GM21619 (cell line): ENCODE measurements at regions not wholly inside any gene's neighbourhood (a gene's known extent, or its start where the extent isn't known, plus 50 kb on each side); places are given as distances from the start of the nearest gene placed in this dataset.

Source experiments
- ATAC-seq: cut with Tn5 transposase; IDR thresholded peaks from one replicate; pipeline ENCODE4 v1.9.1; 2021; ENCODE audit not compliant: unreplicated experiment

GRCh38 chr1:25061261-25061995, 131.4 kb upstream of the RUNX3 start:
- no peak for ATAC-seq

- ATAC-seq: no peak
These were observed 127.1 kb upstream of the RUNX3 start for GRCh38 chr1:25057188-25057587.

GRCh38 chr1:25056536-25056935, 126.5 kb upstream of the RUNX3 start:
- no peak for ATAC-seq

GRCh38 chr1:25055961-25056360, 125.9 kb upstream of the RUNX3 start:
- ATAC-seq: no peak

DNA sequence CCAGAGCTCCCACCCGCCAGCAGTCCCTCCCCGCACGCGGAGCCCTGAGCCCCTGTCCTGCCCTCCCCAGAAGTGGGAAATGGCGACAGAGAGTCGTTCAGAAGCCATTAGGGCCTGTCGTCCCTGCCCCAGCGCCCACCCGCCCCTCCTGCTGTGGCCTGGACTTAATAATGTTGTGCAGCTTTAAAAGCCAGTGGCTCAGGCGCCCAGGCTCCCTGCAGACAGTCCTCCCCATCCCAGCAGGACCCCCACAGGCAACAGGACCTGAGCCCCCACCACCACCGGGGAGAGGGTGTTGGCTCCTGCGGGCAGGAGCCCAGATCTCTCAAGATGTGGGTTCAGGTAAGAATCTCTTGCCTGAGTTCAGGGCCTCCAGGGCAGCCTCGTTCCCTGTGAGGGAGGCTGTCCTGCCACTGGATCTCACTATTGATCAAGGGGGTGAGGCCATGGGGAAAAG, 125.3 kb upstream of the RUNX3 start:
- no peak for ATAC-seq

DNA sequence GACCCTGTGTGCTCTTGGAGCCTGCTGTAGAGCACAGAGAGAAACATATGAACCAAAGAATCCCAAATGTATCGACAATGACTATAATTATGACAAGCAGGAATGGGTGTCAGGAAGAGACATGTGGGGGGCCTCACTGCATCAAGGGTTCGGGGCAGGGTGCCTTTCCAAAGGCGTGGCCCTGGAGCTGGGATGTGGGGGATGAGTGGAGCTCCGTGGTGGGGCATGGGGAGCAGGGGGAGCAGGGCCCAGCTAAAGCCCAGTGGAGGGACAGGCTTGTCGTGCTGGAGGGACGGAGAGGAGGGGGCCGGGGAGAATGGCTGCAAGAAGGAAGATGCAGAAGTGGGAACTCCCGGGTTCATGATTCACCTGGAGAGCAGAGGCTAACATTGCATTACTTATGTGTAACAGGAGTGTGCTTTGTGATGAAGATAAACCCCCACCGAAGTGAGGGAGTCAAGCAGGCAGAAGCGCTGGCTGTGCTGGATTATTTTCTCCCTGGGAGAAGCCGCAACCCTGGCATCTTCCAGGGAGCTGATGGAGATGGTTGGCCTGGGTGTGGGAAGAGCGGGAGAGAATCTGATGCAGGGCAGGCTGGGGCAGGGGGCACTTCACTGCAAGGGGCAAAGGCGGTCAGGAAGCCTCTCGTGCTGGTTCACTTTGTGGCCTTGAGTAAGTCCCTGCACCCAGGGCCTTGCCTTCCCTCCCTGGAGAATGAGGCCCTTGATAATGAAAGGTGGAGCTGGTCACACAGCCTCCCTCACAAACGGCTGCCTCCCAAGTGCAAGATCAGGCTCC, 124.6 kb upstream of the RUNX3 start:
- no peak for ATAC-seq

- ATAC-seq: no peak
These were observed 123.6 kb upstream of the RUNX3 start for GRCh38 chr1:25053576-25054250.

- no peak for ATAC-seq
These were observed 121.8 kb upstream of the RUNX3 start for GRCh38 chr1:25051906-25052305.

GRCh38 chr1:25051504-25051903, 121.4 kb upstream of the RUNX3 start:
- no peak for ATAC-seq

DNA sequence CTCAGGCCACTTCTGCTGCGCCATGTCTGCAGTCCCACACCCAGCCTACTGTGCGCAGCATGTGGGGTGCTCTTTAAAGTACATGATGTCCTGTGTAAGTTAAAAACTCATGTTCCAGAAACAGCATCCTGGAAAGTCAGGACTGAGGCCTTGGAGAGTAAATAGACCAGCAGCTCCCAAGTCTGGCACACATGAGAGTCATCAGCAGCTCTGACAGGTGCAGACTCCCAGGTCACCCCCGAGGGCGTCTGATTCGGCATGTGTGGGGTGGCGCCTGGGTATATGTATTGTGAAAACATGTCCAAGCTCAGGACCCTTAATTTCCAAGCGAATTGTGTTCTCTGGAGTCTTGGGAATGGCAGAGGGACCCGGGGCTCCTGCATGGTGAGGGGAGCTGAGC, 120.1 kb upstream of the RUNX3 start:
- no peak for ATAC-seq

DNA sequence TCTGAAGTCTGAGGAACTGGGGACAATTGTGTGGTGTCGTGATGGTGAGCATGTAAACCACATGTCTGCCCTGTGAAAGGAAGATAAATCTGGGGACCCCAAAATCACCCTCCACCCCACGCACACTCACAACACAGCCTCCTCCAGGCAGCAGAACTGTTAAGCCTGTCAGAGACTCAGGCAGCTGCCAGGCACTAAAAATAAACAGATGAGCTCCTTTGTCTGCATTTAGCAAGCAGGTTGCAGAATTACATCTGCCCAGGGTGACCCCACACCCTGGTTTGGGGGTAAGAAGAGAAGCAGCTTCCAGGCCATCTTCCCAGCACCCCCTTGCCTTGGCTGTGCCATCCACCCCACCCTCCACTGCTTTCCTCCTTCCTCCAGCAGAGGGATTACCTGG, 119.1 kb upstream of the RUNX3 start:
- ATAC-seq: no peak

GRCh38 chr1:25048728-25049127, 118.7 kb upstream of the RUNX3 start:
- no peak for ATAC-seq

GRCh38 chr1:25047506-25048240, 117.6 kb upstream of the RUNX3 start:
- ATAC-seq: no peak

GRCh38 chr1:25046194-25046532, 116.1 kb upstream of the RUNX3 start:
- no peak for ATAC-seq

GRCh38 chr1:25045480-25046193, 115.6 kb upstream of the RUNX3 start:
- ATAC-seq: no peak

DNA sequence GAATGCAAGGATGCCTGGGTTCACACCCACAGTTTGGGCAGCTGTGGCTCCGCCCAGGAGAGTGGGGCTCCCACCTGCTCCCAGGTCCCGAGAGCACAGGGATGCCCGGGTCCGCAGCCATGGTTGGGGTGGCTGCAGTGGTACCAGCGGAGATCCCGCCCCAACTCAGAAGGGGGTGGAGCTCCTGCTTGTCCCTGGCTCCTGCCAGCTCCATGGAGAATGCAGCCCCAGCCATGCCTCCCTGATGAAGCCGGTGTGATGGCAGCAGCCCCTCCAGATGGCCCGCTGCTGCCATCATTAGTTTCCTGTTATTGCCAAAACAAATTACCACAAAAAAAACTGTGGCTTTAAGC, 113.1 kb upstream of the RUNX3 start:
- ATAC-seq: no peak

- ATAC-seq: no peak
These were observed 112.5 kb upstream of the RUNX3 start for GRCh38 chr1:25042331-25043227.

DNA sequence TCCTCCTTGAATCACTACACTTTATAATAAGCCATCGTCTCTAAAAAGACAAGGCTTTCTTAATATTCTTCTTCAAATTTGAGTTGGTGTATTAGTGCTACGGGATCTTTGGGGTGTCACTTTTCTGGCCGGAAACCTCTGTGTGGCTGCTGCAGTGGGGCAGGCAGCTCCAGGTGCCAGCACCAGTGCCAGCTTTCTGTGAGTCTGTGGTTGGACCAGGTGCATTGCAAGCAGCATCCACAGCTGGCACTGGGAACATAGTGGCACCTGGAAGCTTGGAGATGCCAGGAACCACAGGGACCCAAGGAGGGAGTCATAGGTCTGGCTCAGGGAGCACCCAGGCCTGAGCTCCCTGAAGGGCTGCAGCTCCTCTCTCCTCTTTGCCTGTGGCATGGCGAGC, 111.8 kb upstream of the RUNX3 start:
- no peak for ATAC-seq

DNA sequence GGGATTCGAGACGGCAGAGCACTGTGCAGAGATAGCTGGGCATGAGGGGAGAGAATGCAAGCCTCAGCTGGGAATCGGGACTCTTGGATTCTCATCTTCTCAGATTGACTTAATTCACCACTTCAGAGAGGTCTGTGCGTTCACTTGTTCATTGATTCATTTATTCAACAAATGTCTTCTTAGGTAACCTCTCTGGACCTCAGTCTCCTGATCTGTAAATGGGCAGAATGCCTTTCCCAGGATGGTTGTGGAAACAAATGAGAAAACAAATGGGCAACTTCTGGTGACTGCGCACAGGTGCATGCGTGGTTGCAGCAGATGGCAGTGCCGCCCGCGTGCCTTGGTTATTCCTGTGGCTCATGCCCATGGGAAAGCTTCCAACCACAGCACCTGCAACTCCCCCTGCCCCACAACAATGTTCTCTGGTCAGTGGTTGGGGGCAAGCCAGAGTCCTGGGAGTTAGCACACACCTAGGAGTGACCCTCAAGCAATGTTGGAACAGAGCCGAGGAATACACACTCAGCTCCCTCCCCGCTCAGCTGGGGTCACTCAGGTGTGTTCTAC, 110.1 kb upstream of the RUNX3 start:
- ATAC-seq: no peak
